HEK293T (cell line): ENCODE measurements at regions not wholly inside any gene's neighbourhood (a gene's known extent, or its start where the extent isn't known, plus 50 kb on each side); places are given as distances from the start of the nearest gene placed in this dataset.

Experiments
- CTCF ChIA-PET: fragments of 350-600 bp; formaldehyde crosslinking; extraction: SDS; loops from one replicate; lab custom pipeline; 2021; ENCODE audit warnings: antibody characterized with exemption, inconsistent platforms; lab: Yijun Ruan, JAX
- POLR2A ChIA-PET: fragments of 350-600 bp; formaldehyde crosslinking; extraction: SDS; loops from one replicate; lab custom pipeline; 2020; ENCODE audit warnings: antibody characterized with exemption, inconsistent platforms; lab: Yijun Ruan, JAX
- DNase-seq: peaks from one replicate; pipeline ENCODE4 v3.0.0; 2012; ENCODE audit warnings: mixed read lengths; ENCODE audit errors: extremely low spot score
- ARNT ChIP-seq: fragments of 450-650 bp; IDR thresholded peaks from 2 replicates; pipeline ENCODE4 v1.6.1; 2017; ENCODE audit warnings: mild to moderate bottlenecking
- BHLHE40 ChIP-seq: fragments of 450-650 bp; IDR thresholded peaks from 2 replicates; pipeline ENCODE4 v1.6.1; 2016; ENCODE audit warnings: mild to moderate bottlenecking, moderate library complexity, borderline replicate concordance
- CTBP1 ChIP-seq: fragments of 450-650 bp; IDR thresholded peaks from 2 replicates; pipeline ENCODE4 v1.6.1; 2016; ENCODE audit warnings: borderline replicate concordance
- ELF4 ChIP-seq: fragments of 450-650 bp; IDR thresholded peaks from 2 replicates; pipeline ENCODE4 v1.6.1; 2017; ENCODE audit warnings: antibody characterized with exemption
- FOXA1 ChIP-seq: fragments of 450-650 bp; IDR thresholded peaks from 2 replicates; pipeline ENCODE4 v1.6.1; 2016; ENCODE audit warnings: mild to moderate bottlenecking
- FOXK2 ChIP-seq: fragments of 450-650 bp; IDR thresholded peaks from 2 replicates; pipeline ENCODE4 v1.6.1; 2016; ENCODE audit warnings: mild to moderate bottlenecking
- FOXM1 ChIP-seq: fragments of 450-650 bp; IDR thresholded peaks from 2 replicates; pipeline ENCODE4 v1.6.1; 2017; ENCODE audit warnings: mild to moderate bottlenecking, borderline replicate concordance
- HDGF ChIP-seq: fragments of 450-650 bp; IDR thresholded peaks from 2 replicates; pipeline ENCODE4 v1.6.1; 2017; ENCODE audit warnings: antibody characterized with exemption, borderline replicate concordance
- L3MBTL2 ChIP-seq: fragments of 450-650 bp; conservative IDR thresholded peaks from 2 replicates; pipeline ENCODE4 v1.6.1; 2016; ENCODE audit warnings: mild to moderate bottlenecking
- LEF1 ChIP-seq: fragments of 450-650 bp; IDR thresholded peaks from 2 replicates; pipeline ENCODE4 v1.6.1; 2017; ENCODE audit warnings: mild to moderate bottlenecking, borderline replicate concordance
- NFRKB ChIP-seq: fragments of 450-650 bp; IDR thresholded peaks from 2 replicates; pipeline ENCODE4 v1.6.1; 2016; ENCODE audit warnings: mild to moderate bottlenecking, moderate library complexity
- PKNOX1 ChIP-seq: fragments of 450-650 bp; IDR thresholded peaks from 2 replicates; pipeline ENCODE4 v1.6.1; 2016
- SP1 ChIP-seq: fragments of 450-650 bp; IDR thresholded peaks from 2 replicates; pipeline ENCODE4 v1.6.1; 2017
- SUZ12 ChIP-seq: fragments of 450-650 bp; IDR thresholded peaks from 2 replicates; pipeline ENCODE4 v1.6.1; 2016; ENCODE audit warnings: mild to moderate bottlenecking
- TARDBP ChIP-seq: fragments of 450-650 bp; IDR thresholded peaks from 2 replicates; pipeline ENCODE4 v1.6.1; 2016
- ZNF384 ChIP-seq: fragments of 450-650 bp; IDR thresholded peaks from 2 replicates; pipeline ENCODE4 v1.6.1; 2016

GRCh38 chr3:181660337-181660736 lies 51.4 kb upstream of the SOX2 start:
- TF ChIP-seq L3MBTL2 (no peak), NFRKB (no peak), LEF1 (no peak), CTBP1 (no peak), TARDBP (no peak), SUZ12 (no peak), ARNT (no peak), FOXK2 (no peak), BHLHE40 (no peak), ZNF384 (no peak), FOXM1 (no peak), SP1 (no peak), ELF4 (no peak), HDGF (no peak), PKNOX1 (no peak)
- CTCF ChIA-PET: no interaction called here
- POLR2A ChIA-PET: no interaction called here
- DNase-seq: no peak

- POLR2A ChIA-PET: no interaction called here
- DNase-seq: no peak
- CTCF ChIA-PET: no interaction called here
- TF ChIP-seq ELF4 (no peak), L3MBTL2 (no peak), FOXA1 (no peak), ZNF384 (no peak), SUZ12 (no peak), BHLHE40 (no peak), SP1 (no peak), HDGF (no peak)
These were observed 74.3 kb upstream of the SOX2 start for GRCh38 chr3:181637456-181637855.

- POLR2A ChIA-PET: no interaction called here
- TF ChIP-seq PKNOX1 (no peak), FOXK2 (no peak), SP1 (no peak), LEF1 (no peak), FOXA1 (no peak), ELF4 (no peak), BHLHE40 (no peak), CTBP1 (no peak), HDGF (no peak), FOXM1 (no peak), NFRKB (no peak), SUZ12 (no peak), ZNF384 (no peak), ARNT (no peak), TARDBP (no peak), L3MBTL2 (no peak)
- CTCF ChIA-PET: no interaction called here
- no peak for DNase-seq
These were observed 74.7 kb upstream of the SOX2 start for GRCh38 chr3:181637056-181637455.

GRCh38 chr3:181635141-181635540 lies 76.6 kb upstream of the SOX2 start:
- TF ChIP-seq NFRKB (no peak), PKNOX1 (no peak), FOXK2 (no peak), TARDBP (no peak), SP1 (no peak), HDGF (no peak), ARNT (no peak), LEF1 (no peak), L3MBTL2 (no peak), FOXA1 (no peak), BHLHE40 (no peak), ZNF384 (no peak), CTBP1 (no peak), FOXM1 (no peak), SUZ12 (no peak), ELF4 (no peak)
- CTCF ChIA-PET: no interaction called here
- POLR2A ChIA-PET: no interaction called here
- no peak for DNase-seq

- no peak for TF ChIP-seq TARDBP
- no peak for TF ChIP-seq SP1
- no peak for TF ChIP-seq ZNF384
- ChIA-PET CTCF (interaction anchor here (0.7 kb wide), 1 partner anchor 213 kb away, joined by 5 read pairs; no protein-coding TSS in a partner anchor), POLR2A (no interaction called here)
- no peak for DNase-seq
These were observed 78.2 kb upstream of the SOX2 start for GRCh38 chr3:181633556-181633955.

GRCh38 chr3:181631901-181632300 lies 79.8 kb upstream of the SOX2 start:
- DNase-seq: no peak
- TF ChIP-seq SP1: no peak
- no peak for TF ChIP-seq LEF1
- ChIA-PET POLR2A (no interaction called here), CTCF (interaction anchor here (0.7 kb wide), 1 partner anchor 455 kb away, joined by 3 read pairs; no protein-coding TSS in a partner anchor)

GRCh38 chr3:181630853-181631252 lies 80.9 kb upstream of the SOX2 start:
- DNase-seq: no peak
- TF ChIP-seq FOXA1 (no peak), ARNT (no peak), SP1 (no peak), ELF4 (no peak), BHLHE40 (no peak), HDGF (no peak)
- ChIA-PET POLR2A (no interaction called here), CTCF (interaction anchor here (0.6 kb wide), 1 partner anchor 81 kb away, joined by 3 read pairs; no protein-coding TSS in a partner anchor)
